NCI-H128 (cell line): ENCODE measurements at regions not wholly inside any gene's neighbourhood (a gene's known extent, or its start where the extent isn't known, plus 50 kb on each side); places are given as distances from the start of the nearest gene placed in this dataset.

Experiments
- DNase-seq: peaks from one replicate; lab custom pipeline; 2025; ENCODE audit not compliant: unreplicated experiment; lab: John Stamatoyannopoulos, UW

DNA sequence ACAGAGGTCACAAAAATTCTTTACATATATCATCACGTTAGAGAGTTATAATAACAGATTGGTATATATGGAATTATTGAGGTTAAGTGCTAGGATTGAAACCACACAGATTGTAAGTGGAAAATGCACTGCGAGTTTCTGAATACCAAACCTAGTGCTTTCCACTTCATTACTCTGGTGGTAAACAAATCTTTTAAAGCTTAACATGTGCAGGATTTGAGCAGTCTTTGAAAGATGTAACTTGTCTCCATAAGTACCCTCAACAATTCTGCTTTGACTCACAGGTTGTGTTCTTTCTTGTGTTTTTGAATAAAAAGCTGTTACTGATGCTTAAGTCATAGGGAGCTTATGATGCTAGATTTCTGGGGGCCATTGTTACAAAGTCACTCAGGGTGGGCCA, 314.7 kb upstream of the DACH1 start:
- no peak for DNase-seq

DNA sequence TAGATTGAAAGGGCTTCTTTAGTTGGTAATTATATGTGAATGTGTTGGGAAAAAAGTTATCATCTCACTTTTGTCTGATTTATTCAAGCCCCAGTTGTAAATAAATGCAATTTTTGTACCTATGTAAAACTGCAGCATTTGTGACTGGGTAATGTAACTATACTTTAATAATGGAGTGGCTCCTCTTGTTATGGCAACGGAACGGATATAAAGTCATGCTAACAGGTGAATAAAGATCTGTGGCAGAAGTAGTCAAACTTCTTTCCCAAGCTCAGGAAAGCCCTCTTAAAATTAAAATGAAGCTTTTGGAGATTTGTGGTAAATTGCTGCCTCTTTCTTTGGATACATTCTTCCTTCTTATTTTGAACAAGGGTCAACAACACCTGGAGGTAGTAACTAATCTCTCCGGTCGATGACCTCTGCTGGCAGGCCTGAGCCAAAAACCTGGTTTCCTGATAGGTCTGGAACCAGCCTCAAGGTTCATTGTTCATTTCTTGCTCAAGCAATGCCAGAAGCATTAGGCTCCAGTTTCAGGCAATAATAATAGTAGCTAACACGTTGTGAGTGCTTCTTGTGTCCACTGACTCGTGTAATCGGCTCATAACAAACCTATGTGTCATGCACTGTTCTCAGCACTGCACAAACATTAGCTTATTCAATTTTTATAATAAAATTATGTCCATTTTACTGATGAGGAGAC, 313.4 kb upstream of the DACH1 start:
- DNase-seq = no peak

DNA sequence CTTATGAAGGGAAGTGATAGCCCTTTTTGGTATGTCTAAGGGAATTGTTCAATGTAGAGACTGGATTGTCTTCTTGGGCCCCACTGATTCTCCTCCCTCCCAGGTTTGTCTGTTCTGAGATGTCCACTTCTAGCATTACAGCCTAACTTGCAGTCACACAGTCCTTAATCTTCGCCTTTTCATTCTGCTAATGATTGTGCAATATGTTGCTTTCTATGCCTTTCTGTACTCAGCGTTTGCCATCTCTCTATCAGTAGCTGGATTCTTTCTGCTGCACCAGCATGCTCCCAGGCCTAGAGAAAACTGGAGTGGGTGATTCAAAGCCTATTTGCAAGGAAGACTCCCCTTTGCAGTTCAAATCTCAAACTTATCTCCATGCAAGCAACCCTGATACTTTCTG, 307.5 kb upstream of the DACH1 start:
- no peak for DNase-seq

DNA sequence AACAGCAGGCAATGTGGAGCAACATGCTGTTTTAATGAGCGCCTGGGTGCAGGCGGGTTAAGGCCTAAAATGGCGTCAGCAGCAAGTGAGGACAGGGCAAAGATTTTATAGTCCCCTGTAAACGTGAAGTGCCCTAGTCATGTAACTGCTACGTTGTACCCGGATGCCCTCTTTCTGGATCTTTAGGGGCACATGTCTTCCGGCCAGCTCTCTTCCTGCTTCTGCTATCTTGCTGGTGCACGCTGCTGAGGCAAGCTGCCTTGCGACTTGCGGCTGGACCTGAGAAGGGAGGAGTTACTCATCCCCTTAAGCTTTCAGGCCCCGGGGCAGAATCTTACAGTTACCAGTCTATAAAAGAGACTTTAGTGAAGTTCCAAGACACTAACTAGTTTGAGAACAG, 303.6 kb upstream of the DACH1 start:
- no peak for DNase-seq

DNA sequence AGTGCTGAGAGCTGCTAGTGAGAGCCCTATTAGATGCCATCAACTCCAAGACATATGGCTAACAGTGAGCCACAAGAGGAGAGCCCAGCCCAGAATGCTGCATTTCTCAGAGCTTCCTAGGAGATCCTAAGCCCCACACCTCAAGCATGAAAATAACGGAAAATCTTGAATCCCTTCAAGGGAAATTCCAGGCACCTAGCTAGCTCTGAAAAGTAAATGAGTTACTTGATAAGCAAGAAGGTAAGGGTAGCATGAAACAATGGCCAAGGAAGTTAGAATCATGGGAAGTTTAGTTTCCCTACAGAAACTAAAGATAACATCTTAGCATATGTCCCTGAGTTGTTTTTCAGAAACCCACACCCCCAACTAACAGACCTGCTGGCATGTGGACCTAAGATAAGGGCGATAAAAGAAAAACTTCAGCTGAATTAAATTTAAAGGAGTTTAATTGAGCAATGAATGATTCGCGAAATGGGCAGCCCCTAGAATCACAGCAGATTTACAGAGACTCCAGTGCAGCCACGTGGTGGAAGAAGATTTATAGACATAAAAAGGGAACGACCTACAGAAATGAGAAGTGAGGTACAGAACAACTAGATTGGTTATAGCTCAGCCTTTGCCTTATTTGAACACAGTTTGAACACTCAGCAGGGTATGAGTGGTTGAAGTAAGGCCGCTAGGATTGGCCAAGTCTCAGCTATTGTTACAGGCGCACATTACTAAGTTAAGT, 301.3 kb upstream of the DACH1 start:
- DNase-seq = no peak

DNA sequence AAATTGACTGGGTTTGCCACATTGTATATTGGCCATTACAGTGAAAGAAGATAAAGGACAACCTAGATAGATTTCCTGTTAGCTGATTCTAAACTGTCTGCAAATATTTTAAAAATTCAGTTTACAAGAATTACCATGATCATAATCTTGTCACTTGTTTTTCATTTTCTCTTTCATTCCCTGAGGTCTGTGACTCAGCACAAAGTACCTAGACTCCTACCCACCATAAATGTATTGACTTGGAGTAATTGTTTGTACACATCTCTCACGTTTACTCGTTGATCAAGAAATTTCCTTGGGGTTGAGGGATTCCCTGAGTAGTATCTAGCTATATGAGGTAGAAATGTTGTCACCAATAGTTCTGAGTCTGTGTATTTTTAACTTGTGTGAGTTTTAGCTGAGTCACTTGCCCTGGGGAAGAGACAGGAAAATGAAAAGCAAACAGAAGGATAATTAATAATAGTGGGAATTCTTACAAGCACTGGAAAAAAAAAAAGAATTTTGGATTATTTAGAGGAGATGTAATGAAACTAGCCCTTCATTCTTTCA, 299.2 kb upstream of the DACH1 start:
- no peak for DNase-seq

DNA sequence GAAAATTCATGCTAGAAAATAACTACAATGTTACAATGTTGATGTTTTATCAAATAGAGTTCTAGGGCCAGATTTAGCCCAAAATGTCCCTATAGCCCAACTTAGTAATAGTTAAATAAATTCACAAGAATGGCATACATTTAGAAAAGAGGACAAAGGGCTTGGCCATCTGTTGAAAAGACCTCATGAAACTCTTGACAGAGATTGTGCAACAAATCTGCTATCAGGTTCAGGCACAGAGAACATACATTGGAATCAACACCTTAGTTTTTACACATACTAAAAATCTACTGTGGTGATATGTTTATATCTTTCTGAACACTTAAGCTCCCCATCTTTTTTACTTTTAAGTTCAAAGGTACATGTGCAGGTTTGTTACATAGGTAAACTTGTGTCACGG, 298.3 kb upstream of the DACH1 start:
- DNase-seq = no peak

DNA sequence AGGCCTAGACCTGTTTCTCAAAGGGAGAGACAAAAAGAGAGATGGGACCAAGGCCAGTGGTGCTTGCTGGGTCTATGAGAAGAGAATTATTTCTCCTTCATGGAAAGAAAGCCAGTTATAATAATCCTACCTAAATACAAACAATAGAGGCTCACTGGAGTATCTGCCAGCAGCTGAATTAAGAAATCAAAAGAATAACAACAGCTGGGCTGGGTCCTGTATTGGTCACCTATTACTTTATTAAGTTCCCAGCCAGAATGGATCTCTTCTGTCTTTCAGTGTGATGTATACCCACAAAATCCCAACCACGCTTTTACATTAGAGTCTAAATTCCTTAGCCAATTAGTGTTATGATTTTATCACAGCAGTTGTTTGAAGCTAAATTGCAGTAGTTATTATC, 297.8 kb upstream of the DACH1 start:
- no peak for DNase-seq

DNA sequence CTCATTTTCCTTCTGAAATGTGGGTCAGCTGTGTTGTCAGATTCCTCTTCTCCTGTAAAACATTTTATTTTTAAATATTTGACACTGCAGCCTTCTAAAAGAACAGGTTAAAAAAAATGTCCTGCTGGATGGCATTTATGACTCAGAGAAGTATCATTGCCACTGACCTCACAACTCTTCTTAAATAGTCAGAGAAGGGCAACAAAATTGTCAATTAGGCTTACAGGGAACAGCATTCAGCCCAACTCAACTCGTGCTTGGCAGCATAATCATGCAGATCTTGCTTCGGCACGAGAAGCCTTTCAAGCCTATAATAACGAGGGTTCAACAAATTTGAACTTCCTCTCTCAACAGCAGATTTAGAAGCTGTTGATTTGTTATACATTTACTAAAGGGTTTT, 296.7 kb upstream of the DACH1 start:
- DNase-seq = no peak

DNA sequence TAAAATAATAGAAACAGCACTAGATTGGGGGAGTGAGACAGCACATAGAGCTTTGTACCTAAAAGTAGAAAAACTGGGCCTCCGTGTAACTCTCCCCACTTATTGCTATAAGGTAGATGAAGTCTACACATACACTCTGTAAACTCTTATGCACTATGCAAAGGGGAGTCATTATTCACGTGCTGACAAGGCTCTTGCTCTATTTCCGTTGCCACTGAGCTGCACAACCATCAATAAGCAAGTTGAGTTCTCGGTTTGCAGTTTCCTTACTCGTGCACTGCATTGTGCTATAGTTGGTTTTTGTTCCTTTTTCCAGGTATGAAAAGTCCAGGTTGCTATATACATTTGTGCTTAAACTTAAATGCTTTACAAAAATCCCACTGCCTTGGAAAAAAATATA, 294.0 kb upstream of the DACH1 start:
- DNase-seq = no peak

DNA sequence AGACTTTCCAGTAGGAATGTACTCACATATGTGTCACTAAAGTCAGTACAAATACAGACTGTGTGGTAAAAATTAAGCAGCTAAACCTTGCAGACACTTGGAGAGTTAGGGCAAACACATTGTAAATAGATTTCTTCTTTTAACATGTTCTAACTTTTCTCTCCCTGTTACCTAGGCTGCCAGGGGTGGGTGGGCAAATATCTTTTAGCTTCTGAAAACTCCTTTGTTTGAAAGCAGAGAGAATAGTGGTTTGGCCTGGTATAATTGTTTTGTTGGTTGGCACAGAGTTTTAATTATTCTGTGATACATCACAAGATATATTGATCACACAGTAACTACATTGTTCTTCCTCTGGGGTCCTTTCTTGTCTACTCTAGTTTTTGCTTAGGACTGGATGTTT, 289.8 kb upstream of the DACH1 start:
- no peak for DNase-seq

DNA sequence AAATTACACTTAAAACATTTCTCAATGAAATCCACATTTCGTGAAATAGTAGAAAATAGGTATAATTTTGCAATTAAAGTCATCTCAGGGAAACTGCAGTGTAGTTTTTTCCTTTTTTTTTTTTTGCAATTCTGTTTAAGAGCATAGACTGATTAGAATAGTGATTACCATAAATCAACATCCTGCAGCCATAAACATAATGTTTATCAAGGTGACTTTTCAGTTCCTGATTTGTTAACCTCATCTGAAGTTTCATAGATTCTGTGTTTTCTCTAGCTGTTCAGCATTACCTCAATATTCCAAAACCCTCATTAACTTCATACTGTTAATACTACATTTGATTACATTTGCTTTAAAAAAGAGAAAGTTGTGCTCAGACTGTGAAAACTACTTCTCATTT, 286.3 kb upstream of the DACH1 start:
- DNase-seq = no peak

DNA sequence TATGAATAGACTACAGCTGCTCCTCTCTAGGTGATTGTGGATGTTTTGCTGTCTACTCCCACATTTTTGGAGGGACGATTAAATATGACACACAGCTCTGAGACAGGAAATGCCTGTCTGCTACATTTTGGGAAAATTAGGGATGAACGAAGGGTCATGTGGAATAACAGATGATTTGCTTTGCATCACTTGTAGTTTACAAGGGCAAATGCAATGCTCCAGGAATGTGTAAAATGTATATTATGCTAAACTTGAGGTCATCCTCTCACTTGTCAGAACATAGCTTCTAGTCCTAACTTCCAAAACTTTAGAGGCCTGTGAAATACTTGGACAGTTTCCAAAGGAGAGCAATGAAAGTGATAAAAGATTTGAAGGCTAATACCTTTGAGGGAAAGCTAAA, 284.2 kb upstream of the DACH1 start:
- no peak for DNase-seq

DNA sequence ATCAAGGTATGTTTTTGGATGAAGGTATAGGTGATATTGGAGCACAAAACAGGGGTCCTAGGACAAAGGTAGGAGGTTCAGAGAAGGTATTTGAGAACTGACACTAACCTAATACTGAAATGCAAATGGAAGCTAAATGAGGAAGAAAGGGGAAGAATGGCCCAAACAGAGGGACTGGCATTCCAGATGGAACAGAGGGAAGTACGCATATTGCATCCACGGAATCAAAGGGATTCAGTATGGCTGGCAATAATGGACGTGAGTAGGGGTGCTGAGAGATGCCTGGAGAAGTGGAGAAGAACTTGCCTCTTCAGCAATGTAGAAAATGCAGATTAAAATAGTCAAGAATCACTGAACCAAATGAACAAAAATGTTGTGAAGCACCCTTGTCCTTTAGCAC, 283.5 kb upstream of the DACH1 start:
- no peak for DNase-seq

DNA sequence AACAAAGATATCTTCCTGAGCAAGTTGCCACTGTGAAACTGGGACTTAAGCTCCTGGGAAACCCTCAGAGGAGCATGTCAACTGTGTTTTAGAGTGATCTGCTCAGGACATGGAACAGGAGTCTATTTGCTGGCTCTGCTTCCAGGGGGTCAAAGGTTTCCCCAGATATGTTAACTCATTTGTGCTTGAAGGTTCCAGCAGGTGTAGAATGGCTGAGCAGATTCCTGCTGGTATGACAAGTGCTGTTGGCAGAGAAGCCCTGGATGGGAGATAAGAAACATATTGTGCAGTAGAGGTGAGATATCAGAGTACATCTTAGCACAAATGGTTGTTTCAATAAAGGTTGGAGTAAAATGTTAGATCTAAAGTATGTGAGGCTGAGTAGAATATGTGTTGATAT, 282.7 kb upstream of the DACH1 start:
- no peak for DNase-seq

DNA sequence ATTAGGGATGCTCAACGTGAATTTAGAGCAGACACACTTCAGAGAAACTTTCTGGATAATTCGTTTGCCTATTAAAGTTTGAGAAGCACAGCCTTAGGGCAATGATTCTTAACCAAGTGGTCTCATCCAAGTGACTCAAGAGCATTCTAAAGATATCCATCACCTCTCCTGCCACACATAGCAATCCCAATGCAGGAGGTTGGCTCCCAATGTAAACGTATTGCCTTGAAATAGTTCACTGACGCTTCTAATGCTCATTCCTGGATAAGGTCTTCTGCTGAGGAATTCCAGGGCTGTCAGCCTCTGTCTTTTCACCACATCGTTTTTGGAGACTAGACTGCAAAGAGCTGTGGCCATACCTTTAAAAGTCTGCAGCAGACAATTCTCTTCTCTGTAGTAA, 279.8 kb upstream of the DACH1 start:
- DNase-seq = no peak

DNA sequence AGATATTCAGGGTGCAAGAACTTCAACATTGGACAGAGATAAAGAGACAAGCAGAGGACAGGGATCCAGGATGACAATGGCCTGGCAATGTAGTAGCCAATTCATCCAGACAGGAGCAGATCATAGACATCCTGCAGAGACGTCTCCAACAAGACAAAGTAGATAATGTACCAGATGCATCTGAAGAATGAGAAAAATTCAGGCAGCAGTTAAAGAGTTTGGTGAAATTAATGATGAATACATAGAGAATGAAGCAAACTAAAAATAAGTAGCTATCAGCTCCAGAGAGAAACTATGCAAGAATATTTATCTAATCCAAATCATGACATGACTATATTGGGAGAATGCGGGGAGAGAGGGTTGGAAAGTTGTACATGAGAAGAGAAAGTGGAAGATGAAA, 278.4 kb upstream of the DACH1 start:
- no peak for DNase-seq

DNA sequence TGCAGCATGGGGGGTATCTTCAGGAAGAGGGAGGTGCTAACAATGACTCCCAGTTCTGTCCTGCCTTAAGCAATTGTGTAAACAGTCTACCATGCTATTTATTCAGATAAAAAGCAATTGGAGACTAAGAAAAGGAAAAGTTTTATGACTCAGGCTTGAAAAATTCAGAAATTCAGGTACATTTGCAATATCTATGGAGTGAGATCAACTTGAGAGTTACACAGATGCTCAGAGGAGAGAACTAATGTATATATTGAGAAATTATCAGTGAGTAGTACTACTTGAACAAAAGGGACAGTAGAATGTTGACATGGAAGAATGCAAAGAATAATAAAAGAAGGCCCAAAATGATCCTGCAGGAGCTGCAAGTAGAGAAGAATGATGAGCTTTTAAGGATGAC, 277.6 kb upstream of the DACH1 start:
- DNase-seq = no peak

DNA sequence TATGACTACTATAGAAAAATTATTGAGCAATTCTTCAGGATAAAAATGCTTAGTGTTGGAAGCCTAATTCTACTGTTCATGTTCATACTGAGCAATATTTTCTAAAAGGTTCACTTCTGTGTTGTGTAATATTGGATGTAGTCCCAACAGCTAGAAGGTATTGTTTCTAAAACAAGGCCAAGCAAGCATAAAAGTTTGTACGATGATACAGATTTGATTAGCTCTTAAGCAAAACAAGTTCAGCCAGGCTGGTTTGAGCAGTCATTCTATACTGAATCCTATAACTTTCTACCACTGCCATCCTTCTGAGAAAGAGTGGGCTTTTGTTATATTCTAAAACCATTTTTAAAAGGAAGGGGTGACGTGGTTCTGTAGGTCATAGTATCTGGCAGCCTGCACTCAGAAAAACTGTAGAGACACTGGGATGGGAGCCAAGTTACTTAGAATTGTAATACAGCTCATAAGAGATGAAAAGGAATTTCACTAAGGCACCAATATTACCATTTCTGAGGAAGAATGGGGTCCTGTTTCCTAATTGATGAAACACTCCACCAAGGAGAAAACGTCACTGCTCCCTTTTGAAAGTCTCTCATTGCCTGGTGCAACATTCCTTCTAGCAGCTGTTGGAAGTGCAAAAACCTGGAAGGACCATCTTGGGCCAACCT, 275.0 kb upstream of the DACH1 start:
- no peak for DNase-seq

DNA sequence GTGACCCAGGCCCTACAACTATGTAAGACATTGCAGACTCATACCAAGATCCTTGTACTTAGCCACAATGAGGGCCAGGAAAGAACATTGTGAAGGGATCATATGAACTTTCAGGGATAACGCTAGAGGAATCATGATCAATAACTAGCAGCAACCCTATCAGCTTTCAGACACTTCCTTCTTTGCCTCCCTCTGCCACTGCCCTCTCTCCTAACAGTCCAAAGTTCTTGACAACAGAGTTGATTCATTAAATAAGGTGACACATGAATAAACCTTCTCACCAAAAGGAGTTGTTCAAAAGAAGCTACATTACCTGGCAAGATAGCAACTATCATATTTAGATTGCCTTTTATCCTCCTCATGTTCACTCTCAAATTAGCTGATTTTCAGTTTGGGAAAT, 272.2 kb upstream of the DACH1 start:
- no peak for DNase-seq

DNA sequence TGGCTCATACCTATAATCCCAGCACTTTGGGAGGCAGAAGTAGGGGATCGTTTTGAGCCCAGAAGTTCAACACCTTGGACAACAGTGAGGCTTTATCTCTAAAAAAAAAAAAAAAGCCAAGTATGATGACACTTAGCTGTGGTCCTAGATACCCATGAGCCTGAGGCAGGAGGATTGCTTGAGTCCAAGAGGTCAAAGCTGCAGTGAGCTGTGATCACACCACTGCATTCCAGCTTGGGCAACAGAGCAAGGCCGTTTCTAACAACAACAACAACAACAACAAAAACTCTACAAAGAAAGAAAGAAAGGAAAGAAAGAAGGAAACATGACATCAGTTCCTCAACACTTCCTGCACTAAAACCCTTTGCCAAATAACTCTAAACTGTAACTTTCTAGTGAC, 265.1 kb upstream of the DACH1 start:
- DNase-seq = no peak

DNA sequence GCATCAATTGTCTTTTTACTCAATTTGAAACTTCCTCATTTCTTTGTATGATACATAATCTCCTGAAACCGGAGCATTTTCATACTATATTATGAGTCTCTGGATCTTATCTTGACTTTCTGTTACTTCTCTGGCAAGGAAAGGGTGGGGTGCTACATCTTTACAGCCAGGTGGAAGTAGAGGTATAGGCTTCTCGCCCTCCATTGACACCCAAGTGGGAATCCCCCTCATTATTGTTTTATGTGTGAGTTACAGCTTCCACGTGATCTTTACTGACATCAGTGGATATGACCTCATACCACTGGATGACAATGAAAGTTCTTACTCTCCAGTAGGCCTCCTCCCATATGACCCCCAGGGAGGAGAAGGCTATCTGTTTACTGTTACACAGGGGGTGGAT, 262.1 kb upstream of the DACH1 start:
- no peak for DNase-seq
